ENCODE measurements at regions not wholly inside any gene's neighbourhood (a gene's known extent, or its start where the extent isn't known, plus 50 kb on each side); places are given as distances from the start of the nearest gene placed in this dataset.

DNA sequence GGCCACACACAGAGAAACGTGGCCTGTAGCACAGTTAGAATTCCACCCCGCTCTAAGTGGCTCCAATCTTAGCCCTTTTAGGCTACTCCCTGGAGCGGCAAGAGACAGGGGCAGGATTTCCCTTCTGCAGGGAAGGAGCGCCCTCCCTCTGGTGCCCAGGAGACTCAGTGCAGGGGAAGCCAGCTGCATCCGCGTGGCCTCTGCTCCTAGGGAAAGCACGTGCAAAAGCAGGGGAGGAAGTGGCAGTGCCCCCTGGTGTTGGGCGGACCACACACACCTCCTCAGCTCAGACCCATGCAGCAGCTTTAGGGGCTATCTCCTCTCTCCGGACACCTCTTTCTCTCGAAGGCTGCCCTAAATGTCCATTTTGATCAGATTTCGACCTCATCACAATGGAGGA, 50.0 kb downstream of the SPRING1 start:
- Histone ChIP-seq H3K4me3 (no peak overlapping the region), H3K27me3 (ENCODE audit: insufficient read depth in 3 of 3, low read length in 2 of 3) (peaks cover 4 to 7% (median 5%) of the 10 kb centered on the region in 3 donors), H3K4me1 (no peaks in the 10 kb centered on the region), H3K9me3 (no peaks in the 10 kb centered on the region), H3K27ac (no peak overlapping the region), H3K36me3 (ENCODE audit: insufficient read depth in 1 of 2, low read depth in 1 of 2) (no peaks in the 10 kb centered on the region)
- intact Hi-C loops (cut with DNase I), result no loop called here
- peak; percentile 46 to 70 for DNase-seq
- TF ChIP-seq, protein P1, sequence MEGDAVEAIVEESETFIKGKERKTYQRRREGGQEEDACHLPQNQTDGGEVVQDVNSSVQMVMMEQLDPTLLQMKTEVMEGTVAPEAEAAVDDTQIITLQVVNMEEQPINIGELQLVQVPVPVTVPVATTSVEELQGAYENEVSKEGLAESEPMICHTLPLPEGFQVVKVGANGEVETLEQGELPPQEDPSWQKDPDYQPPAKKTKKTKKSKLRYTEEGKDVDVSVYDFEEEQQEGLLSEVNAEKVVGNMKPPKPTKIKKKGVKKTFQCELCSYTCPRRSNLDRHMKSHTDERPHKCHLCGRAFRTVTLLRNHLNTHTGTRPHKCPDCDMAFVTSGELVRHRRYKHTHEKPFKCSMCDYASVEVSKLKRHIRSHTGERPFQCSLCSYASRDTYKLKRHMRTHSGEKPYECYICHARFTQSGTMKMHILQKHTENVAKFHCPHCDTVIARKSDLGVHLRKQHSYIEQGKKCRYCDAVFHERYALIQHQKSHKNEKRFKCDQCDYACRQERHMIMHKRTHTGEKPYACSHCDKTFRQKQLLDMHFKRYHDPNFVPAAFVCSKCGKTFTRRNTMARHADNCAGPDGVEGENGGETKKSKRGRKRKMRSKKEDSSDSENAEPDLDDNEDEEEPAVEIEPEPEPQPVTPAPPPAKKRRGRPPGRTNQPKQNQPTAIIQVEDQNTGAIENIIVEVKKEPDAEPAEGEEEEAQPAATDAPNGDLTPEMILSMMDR (IDR thresholded peaks at IDR 0.05), result peak; percentile 29
- ATAC-seq, result peak in 2 of 4 donors; percentile 40 to 52
- WGBS, 3 donors, result 54 to 56% (median 56%) methylated on average over 11 of the region's 11 CpGs

DNA sequence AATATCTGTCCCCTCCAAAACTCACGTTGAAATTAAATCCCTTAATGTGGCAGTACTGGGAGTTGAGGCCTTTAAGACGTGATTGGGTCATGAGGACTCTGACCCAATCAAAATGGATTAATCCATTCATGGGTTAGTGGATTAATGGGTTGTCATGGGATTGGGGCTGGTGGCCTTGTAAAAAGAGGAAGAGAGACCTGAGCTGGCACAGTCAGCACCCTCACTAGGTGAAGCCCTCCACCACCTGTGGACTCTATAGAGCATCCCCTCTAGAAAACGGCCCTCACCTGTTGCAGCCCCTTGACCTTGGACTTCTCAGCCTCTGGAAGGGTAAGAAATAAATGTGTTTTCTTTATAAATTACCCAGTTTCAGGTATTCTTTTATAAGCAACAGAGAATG, 53.0 kb downstream of the SPRING1 start:
- Histone ChIP-seq H3K36me3 (ENCODE audit: insufficient read depth in 1 of 2, low read depth in 1 of 2) (no peaks in the 10 kb centered on the region), H3K27me3 (ENCODE audit: insufficient read depth in 3 of 3, low read length in 2 of 3) (peaks cover 0 to 4% (median 2%) of the 10 kb centered on the region in 3 donors), H3K4me3 (no peak overlapping the region), H3K9me3 (no peaks in the 10 kb centered on the region), H3K4me1 (no peaks in the 10 kb centered on the region), H3K27ac (no peak overlapping the region)
- intact Hi-C loops (cut with DNase I), result no loop called here
- ATAC-seq (no peak), DNase-seq (no peak)
- 67 to 77% (median 69%) methylated on average over 3 of the region's 3 CpGs for WGBS, 3 donors
- TF ChIP-seq, protein P1 (IDR thresholded peaks at IDR 0.05), result no peak

DNA sequence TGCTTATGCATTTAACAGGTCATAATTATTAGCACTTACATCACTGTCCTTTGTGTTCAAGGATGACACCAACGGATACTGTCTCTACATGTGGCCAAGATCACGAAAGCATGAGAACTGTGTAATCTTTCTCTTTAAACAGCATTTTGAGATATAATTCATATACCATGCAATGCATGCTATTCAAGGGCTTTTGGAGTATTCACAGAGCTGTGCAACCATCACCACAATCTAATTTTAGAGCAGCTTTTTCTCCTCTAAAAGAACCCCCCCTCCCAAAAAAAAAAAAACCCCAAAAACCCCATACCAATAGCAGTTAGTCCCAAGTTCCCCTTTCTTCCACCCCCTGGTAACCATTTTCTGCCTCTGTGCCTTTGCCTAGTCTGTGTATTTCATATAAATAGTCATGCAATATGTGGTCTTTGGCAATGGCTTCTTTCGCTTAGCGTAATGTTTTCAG, 60.6 kb downstream of the SPRING1 start:
- intact Hi-C loops (cut with DNase I), result no loop called here

DNA sequence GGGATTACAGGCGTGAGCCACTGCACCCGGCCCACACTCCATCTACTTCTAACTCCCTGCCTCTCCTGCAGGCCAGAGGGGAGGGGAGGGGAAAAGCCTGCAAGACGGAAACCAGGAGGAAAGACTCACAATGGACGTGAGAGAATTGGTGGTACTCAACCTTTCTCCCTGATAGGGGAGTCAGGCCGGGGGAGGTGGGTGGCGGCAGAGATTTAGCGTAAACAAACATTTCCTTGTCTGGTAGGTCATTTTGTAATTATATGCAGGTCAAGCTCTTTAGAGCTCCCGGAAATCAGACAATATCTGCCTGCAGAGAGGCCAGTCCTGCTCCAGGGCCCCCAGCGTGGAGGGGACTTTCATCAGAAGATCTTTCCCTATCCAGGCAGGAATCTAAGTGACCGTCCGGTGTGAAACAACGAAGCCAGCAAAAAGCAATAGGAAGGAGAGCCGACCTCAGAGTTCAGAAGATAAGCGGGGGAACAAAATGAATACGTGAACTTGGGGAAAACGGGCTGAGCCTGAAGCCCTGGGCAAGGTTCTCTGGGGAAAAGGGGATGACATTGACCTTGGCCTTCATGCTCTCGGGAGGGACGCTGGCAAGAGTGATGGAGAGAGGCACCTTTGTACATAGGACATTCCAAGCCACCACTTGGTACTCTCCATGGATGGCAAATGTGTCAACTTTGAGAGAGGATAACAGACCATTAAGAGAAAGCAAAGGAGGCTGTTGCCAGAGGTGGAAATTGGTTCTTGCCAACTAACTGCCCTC, 62.3 kb downstream of the SPRING1 start:
- Histone ChIP-seq H3K4me1 (peaks cover 15% of the 10 kb centered on the region), H3K9me3 (peaks cover 4% of the 10 kb centered on the region), H3K4me3 (no peak overlapping the region), H3K36me3 (ENCODE audit: insufficient read depth in 1 of 2, low read depth in 1 of 2) (no peaks in the 10 kb centered on the region), H3K27ac (no peak overlapping the region), H3K27me3 (ENCODE audit: insufficient read depth in 3 of 3, low read length in 2 of 3) (peaks cover 0 to 4% (median 0%) of the 10 kb centered on the region in 3 donors)
- intact Hi-C loops (cut with DNase I), result no loop called here
- TF ChIP-seq, protein P1 (IDR thresholded peaks at IDR 0.05), result no peak
- DNase-seq (no peak), ATAC-seq (peak in 1 of 4 donors; percentile 8)
- 77 to 81% (median 79%) methylated on average over 18 of the region's 18 CpGs for WGBS, 3 donors

More for the DNA sequence above, 60.6 kb downstream of the SPRING1 start:
- H3K27me3 ChIP-seq (ENCODE audit: insufficient read depth in 3 of 3, low read length in 2 of 3), result peaks cover 0 to 5% (median 0%) of the 10 kb centered on the region in 3 donors
- no peak overlapping the region for H3K4me3 ChIP-seq
- ATAC-seq, result no peak
- peaks cover 15% of the 10 kb centered on the region for H3K4me1 ChIP-seq
- H3K9me3 ChIP-seq, result no peaks in the 10 kb centered on the region
- no peaks in the 10 kb centered on the region for H3K36me3 ChIP-seq (ENCODE audit: insufficient read depth in 1 of 2, low read depth in 1 of 2)
- TF ChIP-seq, protein P1 (IDR thresholded peaks at IDR 0.05), result no peak
- no peak for DNase-seq
- 46 to 53% (median 50%) methylated on average over 4 of the region's 4 CpGs for WGBS, 3 donors
- no peak overlapping the region for H3K27ac ChIP-seq

Measured in psoas muscle (tissue), 7 donors.